ENCODE measurements at regions not wholly inside any gene's neighbourhood (a gene's known extent, or its start where the extent isn't known, plus 50 kb on each side); places are given as distances from the start of the nearest gene placed in this dataset.

DNA sequence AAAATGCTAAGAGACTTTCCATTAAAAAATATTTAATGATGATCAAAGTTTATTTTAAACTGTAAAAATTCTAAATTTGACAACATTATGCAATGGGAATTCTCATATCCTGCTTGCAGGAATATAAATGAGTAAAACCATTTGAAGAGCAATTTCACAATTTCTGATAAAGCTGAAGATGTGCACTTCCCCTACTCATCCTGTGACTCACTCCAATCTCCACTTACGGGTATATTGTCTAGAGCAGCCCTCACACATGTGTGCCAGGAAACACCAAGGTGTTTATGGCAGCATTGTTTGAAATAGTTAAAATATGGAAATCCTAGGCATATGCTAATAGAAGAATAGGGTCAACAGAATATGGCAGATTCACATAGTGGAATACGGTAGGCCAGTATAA is 158.4 kb downstream of the PDHA2 start:
- no peak overlapping the region for H3K27ac ChIP-seq (ENCODE audit: low read depth)
- TF ChIP-seq NANOG (IDR thresholded peaks at IDR 0.05; ENCODE audit: borderline replicate concordance) = no peak
- TF ChIP-seq, protein P1, sequence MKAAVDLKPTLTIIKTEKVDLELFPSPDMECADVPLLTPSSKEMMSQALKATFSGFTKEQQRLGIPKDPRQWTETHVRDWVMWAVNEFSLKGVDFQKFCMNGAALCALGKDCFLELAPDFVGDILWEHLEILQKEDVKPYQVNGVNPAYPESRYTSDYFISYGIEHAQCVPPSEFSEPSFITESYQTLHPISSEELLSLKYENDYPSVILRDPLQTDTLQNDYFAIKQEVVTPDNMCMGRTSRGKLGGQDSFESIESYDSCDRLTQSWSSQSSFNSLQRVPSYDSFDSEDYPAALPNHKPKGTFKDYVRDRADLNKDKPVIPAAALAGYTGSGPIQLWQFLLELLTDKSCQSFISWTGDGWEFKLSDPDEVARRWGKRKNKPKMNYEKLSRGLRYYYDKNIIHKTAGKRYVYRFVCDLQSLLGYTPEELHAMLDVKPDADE (IDR thresholded peaks at IDR 0.05) = no peak
- TF ChIP-seq POLR2AphosphoS5 (IDR thresholded peaks at IDR 0.05; ENCODE audit: low read depth) = no peak
- no peak for TF ChIP-seq CREB1 (CRISPR knock-in tag; IDR thresholded peaks at IDR 0.05; ENCODE audit: low read depth)
- H3K9me2 ChIP-seq (ENCODE audit: insufficient read depth) = peaks cover 11% of the 10 kb centered on the region
- DNase-seq (ENCODE audit: low spot score) = no peak
- no peaks in the 10 kb centered on the region for H4K20me1 ChIP-seq (replicated peaks; ENCODE audit: insufficient read depth)
- no peaks in the 10 kb centered on the region for H3K9me3 Mint-ChIP-seq
- H3K27me3 Mint-ChIP-seq (ENCODE audit: insufficient read depth, low read depth, poor library complexity) = no peaks in the 10 kb centered on the region
- no peaks in the 10 kb centered on the region for H3K4me1 Mint-ChIP-seq
- H3F3A ChIP-seq (replicated peaks; ENCODE audit: low read depth) = no peaks in the 10 kb centered on the region
- H3K4me2 ChIP-seq = no peak overlapping the region
- no peak for ATAC-seq
- H3K4me1 ChIP-seq (ENCODE audit: insufficient read depth) = no peaks in the 10 kb centered on the region
- H3K4me3 Mint-ChIP-seq = no peak overlapping the region
- no peaks in the 10 kb centered on the region for H3K27me3 ChIP-seq (ENCODE audit: insufficient read depth)
- no peak overlapping the region for H2AFZ ChIP-seq
- H3K36me3 ChIP-seq (ENCODE audit: insufficient read depth) = no peaks in the 10 kb centered on the region
- H3K79me2 ChIP-seq (replicated peaks; ENCODE audit: insufficient read depth) = no peaks in the 10 kb centered on the region
- H3K4me3 ChIP-seq = no peak overlapping the region
- H3K27ac Mint-ChIP-seq = no peak overlapping the region
- no peaks in the 10 kb centered on the region for H3K36me3 Mint-ChIP-seq (ENCODE audit: low read depth)

DNA sequence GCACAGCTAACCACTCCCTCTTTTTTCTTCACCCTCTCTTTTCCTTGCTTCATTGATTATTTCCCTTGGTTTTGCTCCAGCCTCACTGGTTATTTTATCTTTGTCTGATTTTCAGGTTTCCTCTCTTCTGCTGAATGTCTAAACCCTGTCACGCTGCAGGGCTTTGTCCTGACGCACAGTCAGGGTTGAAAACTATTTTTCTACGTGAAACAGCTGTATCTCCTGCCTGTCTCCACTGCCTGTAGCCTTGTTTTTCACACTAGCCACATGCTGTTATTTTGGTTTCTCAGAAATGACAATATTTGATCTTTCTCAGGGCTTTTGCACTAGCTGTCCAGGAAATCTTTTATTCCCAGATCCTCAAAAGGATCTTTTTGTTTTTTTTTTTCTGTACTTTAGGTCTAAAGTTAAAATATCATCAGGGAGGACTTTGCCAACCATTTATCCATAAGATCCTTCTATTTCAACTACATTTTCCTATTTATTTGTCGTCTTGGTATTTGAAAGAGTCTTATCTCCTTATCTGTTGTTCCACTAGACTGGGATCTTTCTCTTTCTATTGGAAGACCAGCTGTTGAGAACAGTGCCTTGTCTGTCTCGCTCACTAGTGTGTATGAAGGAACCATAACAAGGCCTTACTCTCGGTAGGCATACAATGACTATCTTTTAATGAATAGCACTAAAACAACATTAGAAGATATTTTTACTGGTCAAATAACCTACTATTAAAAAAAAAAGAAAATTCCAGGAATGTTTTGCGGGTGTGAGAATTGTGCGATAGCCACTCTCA is 164.3 kb downstream of the PDHA2 start:
- TF ChIP-seq JUNB (IDR thresholded peaks at IDR 0.05; ENCODE audit: unreplicated experiment) (no peak), EZH2phosphoT487 (IDR thresholded peaks at IDR 0.05; ENCODE audit: unreplicated experiment) (no peak), ZNF114 (CRISPR knock-in tag; IDR thresholded peaks at IDR 0.05) (no peak), EZH2 (IDR thresholded peaks at IDR 0.05; ENCODE audit: low read depth, unreplicated experiment) (no peak), STAT1 (IDR thresholded peaks at IDR 0.05; ENCODE audit: unreplicated experiment) (no peak), NANOG (IDR thresholded peaks at IDR 0.05; ENCODE audit: borderline replicate concordance) (no peak), POLR2AphosphoS5 (IDR thresholded peaks at IDR 0.05; ENCODE audit: low read depth) (no peak), REST (IDR thresholded peaks at IDR 0.05; ENCODE audit: unreplicated experiment) (no peak), ZNF331 (CRISPR knock-in tag; IDR thresholded peaks at IDR 0.05; ENCODE audit: low read depth) (no peak)
- TF ChIP-seq, protein P1 (IDR thresholded peaks at IDR 0.05) = no peak
- TF ChIP-seq, protein P2, sequence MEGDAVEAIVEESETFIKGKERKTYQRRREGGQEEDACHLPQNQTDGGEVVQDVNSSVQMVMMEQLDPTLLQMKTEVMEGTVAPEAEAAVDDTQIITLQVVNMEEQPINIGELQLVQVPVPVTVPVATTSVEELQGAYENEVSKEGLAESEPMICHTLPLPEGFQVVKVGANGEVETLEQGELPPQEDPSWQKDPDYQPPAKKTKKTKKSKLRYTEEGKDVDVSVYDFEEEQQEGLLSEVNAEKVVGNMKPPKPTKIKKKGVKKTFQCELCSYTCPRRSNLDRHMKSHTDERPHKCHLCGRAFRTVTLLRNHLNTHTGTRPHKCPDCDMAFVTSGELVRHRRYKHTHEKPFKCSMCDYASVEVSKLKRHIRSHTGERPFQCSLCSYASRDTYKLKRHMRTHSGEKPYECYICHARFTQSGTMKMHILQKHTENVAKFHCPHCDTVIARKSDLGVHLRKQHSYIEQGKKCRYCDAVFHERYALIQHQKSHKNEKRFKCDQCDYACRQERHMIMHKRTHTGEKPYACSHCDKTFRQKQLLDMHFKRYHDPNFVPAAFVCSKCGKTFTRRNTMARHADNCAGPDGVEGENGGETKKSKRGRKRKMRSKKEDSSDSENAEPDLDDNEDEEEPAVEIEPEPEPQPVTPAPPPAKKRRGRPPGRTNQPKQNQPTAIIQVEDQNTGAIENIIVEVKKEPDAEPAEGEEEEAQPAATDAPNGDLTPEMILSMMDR (conservative IDR thresholded peaks at IDR 0.05; ENCODE audit: low read depth in 2 of 2) = no peak
- no peaks in the 10 kb centered on the region; the same call in 2 of the 3 replicates for H3K9me3 Mint-ChIP-seq
- Histone ChIP-seq H3K27ac (ENCODE audit: low read depth) (no peak overlapping the region), H3K4me2 (no peak overlapping the region), H3K79me2 (replicated peaks; ENCODE audit: insufficient read depth) (no peaks in the 10 kb centered on the region), H4K20me1 (replicated peaks; ENCODE audit: insufficient read depth) (no peaks in the 10 kb centered on the region), H3K4me1 (ENCODE audit: insufficient read depth) (no peaks in the 10 kb centered on the region), H2AFZ (peak overlapping the region; percentile 20; the same call in 1 of the 2 replicates), H3K9me2 (ENCODE audit: insufficient read depth) (peaks cover 11% of the 10 kb centered on the region), H3F3A (replicated peaks; ENCODE audit: low read depth) (no peaks in the 10 kb centered on the region), H3K36me3 (ENCODE audit: insufficient read depth) (no peaks in the 10 kb centered on the region), H3K27me3 (ENCODE audit: insufficient read depth) (no peaks in the 10 kb centered on the region), H3K4me3 (no peak overlapping the region)
- peaks cover 4% of the 10 kb centered on the region; the same call in 1 of the 3 replicates for H3K4me1 Mint-ChIP-seq
- no peaks in the 10 kb centered on the region for H3K27me3 Mint-ChIP-seq (ENCODE audit: insufficient read depth, low read depth, poor library complexity)
- peaks cover 1% of the 10 kb centered on the region; the same call in 1 of the 3 replicates for H3K36me3 Mint-ChIP-seq (ENCODE audit: low read depth)
- H3K4me3 Mint-ChIP-seq = no peak overlapping the region
- no peak overlapping the region for H3K27ac Mint-ChIP-seq
- ATAC-seq (no peak), DNase-seq (ENCODE audit: low spot score) (no peak)

Measured in GM23338 (cell line).